NCI-H1436 (cell line): ENCODE measurements at regions not wholly inside any gene's neighbourhood (a gene's known extent, or its start where the extent isn't known, plus 50 kb on each side); places are given as distances from the start of the nearest gene placed in this dataset.

Experiments
- DNase-seq: peaks from one replicate; lab custom pipeline; 2025; lab: John Stamatoyannopoulos, UW

DNA sequence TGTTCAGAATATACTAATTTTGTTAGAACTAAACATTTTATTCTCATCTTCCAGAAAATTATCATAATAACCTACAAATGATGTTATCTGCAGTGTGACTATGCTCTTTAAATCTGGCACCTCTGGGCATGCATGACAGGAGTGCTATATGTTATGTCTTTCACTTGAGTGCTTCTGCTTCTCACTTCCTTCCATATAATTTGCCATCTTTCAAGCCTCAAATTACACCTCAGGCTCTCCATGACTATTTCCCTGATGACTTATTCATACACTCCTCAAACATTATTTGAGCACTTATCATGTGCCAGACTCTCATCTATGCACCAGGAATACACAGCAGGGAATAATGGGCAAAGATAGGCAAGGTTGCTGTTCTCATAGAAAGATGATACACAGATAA, 219.3 kb upstream of the POU2AF2 start:
- DNase-seq = no peak

DNA sequence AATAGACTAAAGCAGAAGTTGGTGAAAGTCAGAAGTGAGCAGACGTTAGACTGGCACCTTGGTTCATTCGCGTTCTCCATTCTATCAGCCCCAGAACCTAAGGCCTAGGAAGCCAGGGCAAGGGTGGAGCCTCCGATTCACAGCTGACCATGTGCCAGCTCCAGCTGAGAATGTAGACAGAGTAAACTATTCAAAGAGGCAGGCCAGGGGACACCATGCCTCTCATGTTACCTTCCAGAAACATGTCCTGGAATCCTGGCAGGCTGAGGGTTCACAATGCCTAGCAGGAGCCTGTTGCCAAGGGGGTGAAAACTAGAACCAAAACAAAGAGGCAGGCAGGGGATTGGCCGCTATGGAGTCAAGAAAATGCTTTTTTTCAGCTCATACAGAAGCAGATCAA, 224.4 kb upstream of the POU2AF2 start:
- no peak for DNase-seq

DNA sequence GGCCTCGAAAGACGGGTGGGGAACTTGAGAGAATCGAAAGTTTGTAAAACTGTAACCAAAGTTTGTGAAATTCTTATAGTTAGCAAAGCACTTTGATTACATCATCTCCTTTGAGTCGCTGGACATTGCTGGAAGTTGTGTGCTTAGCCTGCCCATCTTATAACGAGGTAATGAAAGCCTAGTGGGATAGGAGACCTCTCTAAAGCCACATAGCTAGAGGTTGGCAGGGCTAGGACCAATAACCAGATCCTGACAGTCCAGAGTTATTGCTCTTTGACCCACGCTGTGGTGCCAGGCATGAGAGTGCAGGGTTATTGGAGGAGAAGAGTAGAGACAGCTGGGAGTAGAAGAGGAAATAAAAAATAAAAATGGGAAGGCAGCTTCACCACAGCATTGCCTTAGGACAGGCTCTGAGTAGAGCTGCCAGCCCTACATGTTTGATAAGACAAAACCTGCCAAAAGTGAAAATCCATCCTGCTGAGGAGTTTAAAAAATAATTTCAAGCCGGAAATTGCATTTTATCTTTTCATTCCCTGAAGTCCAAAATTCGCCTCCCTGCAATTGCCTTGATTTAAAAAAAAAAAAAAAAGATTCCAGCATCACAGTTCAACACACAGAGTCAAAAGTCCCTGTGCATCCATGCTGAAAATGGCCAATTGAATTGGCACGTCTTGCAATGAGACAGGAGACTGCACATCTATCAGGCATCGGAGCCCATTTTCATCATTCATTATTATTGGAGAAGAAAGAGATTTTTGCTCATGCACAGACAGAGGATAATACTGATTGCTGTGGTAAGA, 225.5 kb upstream of the POU2AF2 start:
- DNase-seq = no peak

DNA sequence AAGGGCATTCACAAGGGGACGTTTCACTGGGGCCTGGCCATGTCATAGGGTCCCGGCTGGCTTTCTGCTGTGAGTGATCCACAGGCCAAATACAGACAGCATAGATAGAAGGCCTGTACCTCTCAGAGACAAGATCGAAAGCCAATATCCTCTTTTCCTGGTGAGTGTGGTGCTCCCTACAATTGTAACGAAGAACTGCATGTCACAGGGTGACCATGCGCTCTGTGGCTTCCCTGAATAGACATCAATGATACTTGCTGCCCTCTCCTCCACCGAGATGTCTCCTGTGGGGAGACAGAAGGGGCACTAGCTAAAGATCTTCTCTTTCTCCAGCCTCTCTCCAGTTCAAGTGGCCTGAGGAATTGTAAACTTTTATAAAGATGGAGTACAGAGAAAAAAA, 226.1 kb upstream of the POU2AF2 start:
- DNase-seq = no peak

DNA sequence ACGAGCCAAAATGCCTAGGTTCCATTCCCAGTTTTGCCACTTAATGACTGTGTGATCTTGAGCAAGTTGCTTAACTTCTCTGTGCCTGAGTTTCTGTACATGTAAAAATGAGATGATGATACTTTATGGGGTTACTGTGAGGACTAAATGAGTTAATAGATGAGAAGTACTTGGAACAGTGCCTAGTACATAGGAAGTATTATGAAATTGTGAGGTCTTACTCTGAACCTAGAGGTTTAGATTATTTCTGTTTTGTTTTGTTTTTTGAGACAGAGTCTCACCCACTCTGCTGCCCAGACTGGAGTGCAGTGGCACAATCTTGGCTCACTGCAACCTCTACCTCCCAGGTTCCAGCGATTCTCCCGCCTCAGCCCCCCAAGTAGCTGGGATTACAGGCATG, 227.0 kb upstream of the POU2AF2 start:
- no peak for DNase-seq

DNA sequence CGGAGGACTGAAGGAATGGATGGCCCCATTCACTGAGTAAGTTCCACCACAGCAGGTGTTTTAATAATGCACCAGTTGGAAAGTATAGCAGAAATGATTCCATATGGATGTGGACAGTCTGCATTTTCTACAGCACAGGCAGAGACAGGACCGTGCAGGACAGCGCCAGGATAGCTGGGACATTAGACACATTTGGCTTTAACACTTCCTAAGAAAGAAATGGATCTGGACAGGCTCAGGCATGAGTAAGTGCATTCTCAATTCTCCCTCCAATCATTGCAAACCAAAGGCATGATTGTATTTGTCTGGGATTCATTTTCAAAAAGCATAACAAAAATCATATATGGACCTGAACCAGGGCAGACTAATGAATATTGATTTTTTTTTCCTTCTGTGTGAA, 233.0 kb upstream of the POU2AF2 start:
- no peak for DNase-seq

DNA sequence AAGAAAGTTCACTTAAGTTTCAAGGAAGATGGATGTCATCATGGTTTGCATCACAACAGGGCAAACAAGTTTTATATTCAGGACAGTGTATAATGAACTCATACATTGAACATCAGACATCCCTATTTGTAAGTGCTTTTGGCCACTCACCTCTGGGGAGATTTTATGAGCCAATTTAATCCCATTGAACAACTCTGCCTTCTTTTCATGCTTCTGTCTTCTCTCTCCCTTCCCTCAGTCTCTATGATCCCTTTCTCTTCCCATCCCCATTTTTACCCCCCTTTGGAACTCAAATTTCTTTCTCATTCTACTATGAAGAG, 234.3 kb upstream of the POU2AF2 start:
- DNase-seq = no peak

DNA sequence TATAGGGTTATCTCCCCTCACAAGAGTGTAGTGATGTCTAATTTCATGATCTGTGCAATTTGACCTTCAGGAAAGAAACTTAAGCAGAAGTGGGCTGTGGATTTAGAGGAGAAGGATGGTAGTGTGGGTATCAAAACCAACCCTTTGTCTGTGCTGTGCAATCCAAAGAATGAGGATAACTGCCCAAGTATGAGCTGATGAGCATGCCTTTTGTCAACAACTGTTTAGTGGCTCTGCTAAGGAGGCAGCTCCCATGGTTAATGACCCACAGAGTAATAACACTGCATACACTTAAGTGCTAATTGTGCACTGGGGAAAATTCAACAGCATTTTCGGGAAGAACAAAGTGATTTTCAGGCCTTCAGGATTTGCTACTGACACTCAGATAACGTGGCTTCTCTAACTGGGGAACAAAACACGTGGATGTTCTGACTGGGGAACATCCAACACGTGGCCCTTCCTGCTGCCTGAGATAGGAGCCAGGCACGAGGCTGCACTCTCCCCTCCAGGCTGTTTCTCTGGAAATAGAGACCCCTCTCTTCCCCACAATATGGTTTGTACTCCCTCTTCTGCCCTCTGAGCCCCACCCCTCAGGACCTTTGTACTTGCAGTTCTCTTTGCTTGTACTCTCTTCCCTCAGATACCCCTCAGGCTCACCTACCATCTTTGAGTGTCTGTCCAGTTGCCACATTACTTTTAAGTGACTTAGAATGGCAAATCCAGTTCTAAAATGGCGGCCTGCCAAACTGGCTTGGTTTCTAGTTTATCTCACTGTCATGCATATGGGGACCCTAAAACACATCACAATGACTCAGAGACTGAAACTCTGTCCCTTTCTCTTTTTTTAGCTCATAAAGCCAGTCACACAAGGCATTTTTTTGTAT, 234.9 kb upstream of the POU2AF2 start:
- DNase-seq = no peak

DNA sequence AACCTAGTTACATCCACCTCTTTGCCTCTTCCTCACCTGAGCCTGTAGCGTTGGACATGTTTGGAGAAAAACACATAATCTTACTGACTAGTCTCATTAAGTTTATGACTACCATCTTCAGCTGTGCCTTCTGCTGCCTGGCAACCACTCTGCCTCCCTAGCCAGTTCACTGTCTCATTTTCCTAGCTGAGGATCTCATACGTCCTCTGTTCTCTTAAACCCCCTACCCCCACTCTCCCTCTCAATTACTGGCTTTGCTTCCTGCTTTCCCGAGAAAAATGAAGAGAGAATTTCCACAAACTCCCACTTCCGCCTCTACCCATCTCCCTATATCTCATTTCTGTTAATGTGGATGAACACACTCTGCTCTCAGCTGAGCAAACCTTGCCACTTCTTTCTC, 239.3 kb upstream of the POU2AF2 start:
- no peak for DNase-seq

DNA sequence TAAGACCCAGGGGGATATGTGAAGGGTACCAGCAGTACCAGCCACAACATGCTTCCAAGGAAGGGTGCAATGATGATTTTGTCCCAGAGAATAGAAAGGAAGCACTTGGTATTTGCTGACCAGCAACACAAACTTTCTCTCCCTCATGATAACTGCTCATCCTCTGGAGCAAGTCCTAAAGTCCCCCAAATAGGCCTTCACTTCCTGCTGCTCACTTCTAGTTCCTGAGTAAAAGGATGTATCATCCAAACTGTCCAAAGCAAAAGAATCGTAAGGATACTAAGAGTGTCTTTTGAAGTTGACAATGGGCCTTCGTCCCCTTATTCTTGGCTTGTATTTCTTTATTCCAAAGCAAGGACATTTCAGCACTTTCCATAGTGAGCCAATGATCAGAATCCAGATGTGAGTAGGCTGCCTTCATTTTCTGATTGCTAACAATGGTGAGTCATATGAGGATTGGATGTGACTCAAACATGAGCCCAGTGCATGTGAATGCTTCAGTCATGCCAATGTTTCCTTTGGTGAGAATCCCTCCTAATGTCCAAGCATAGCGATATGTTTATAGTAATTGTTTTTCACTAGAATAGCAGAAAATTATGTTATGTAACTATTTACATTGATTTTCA, 243.4 kb upstream of the POU2AF2 start:
- DNase-seq = no peak

DNA sequence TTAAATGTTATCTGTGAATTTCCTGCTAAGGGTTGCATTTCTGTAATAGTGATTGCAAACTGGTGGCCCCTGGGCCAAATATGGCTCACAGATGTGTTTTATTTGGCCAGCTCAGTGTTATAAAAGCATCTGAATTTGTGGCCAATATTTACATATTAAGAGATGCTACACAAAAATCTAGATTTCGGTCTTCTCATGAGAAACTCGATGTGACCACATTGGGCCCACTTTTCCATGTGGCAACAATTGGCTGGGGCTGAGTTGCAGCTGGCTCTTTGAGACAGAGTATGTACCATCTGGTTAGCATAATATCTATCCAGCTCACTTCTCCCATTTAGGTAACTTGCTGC, 244.5 kb upstream of the POU2AF2 start:
- no peak for DNase-seq

DNA sequence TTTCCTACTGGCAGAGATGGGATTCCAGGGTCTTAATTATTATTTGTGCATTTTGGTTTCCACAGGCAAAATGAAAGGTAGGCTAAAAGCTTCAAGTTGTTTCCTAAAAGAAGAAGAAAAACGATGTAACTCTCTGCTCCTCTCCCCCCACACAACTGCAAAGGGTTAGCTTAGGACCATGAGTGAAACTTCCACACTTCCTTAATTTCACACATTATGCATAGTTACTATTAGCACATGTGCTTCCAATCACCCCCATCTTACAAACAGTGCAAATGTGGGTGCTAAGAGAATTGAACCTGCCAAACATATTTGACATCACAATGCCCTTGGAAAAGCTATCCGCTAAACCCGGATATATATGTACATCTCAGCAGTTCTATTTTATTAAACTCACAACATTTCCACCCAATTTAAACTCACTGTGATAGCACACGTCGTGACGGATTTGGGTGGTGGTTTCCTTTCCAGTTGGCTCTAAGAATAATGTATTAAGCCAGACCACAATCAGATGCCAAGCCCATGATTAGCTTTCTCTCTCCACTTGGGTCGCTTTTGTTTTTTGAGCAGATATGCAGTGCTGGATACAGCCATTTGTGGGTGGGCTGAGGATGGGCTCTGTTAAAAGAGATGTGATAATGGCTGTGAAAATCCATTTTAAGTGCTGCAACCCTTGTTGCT, 245.0 kb upstream of the POU2AF2 start:
- no peak for DNase-seq

DNA sequence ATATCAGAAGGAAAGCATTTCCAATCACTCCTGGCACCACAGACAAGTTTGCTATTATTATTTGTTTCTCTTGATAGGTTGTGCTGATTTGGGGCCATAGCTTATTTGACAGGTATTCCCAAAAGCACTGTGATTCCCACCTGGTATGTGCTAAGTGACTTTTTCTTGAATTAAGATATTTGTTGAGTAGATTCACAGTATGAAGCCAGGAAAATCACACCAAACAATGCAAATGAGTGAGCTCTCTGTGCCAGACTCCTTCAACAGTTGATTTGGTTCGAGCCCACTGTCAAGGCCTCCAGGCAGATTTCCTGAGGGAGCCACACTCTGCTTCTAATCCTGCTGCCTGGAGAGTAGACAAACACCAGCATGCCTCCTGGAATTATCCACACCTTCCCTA, 253.0 kb upstream of the POU2AF2 start:
- DNase-seq = no peak

DNA sequence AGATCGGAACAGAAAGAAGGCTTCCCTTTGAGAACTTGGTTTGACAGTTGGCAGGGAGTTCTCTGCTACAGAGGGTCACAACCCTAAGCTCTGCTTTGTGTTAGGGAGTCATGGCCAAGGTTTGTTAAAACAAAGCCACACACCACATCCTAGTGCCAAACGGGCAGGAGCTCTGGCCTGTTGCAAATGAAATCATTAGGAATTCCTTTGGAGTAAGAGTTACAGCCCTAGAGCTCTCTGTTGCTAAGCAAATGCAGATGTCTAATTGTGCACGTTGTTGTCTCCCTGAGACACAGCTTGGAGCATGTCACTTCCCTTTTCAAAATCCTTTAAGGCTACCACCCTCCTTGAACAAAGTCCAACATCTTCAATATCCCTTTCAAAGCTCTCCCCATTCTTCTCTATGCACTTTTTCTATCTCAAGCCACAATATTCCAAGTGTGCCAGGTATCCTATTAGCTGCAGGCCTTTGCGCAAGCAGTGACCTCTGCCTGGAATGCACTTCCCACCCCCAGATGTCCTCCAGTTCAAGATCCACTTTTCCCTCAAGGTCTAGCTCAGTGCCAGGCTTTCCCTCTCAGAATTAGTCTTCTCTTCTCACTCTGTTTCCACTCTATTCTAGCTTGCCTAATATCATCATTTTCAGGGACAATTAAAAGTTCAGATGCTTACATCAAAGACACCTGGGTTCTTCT, 253.7 kb upstream of the POU2AF2 start:
- no peak for DNase-seq

DNA sequence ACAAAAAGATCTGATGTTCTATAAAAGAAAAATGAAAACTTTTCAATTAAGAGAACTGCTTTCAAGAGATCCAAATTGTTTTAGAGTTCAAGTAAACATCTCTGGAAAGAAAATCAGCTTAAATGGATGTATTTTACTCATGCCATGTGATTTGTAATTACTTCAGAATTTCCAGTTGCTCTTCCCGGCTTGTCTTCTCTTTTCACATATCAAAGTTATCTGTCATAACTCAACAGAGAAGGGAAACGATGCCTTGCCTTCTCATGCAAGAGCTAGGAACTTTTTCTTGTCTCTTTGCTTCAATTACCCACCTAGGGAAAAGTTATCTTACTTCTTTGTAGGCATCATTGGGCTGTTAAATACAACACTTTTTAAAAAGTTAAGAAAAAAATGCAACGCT, 255.2 kb upstream of the POU2AF2 start:
- DNase-seq = no peak

DNA sequence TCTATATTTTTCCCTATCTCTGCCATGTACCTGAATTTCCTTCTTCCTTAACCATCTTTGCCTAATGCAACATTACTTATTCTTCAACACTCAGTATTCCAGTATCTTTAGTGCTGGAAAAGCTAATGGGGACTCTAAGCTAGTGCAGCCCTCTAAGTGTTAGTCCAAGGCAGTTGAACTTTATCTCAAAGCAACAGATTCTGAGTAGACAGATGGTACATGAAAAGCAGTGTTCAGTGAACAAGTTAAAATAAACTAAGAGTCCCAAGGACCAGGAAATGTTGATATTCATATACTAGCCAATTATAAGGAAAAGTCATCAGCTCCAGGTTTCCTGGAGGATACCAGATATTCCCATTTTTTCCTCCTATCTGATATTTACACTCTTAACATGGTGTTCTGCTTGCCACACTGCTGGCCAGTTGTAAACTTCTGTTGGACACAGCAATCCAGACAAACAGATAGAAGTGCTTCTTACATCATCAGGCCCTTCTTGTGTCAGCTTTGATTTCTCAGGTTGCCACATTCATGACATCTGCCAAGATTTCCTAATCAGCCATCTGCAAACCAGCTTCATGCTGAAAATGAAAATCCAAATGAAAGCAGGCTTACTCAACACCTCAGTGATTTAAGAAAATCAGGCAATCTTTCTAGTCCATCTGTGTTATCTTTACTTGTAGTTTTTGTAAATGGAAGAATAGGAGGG, 255.9 kb upstream of the POU2AF2 start:
- no peak for DNase-seq

DNA sequence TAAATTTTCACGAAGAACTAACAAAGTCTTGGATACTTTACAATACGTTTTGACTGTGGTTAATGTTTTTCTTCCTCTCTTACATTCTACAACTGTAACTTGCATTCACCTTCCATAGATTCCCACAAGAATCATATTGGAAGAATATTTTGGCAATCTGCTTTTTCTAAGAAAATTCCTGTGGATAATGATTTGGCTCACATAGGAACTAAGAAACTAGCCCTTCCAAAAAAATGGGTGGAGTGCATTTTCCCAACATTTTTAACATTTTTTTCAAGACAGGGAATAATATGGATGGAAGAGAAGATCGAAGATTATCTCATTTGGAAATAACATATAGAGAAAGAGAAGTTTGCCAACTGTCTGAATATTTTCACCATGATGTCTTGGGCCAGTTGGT, 256.9 kb upstream of the POU2AF2 start:
- DNase-seq = no peak

DNA sequence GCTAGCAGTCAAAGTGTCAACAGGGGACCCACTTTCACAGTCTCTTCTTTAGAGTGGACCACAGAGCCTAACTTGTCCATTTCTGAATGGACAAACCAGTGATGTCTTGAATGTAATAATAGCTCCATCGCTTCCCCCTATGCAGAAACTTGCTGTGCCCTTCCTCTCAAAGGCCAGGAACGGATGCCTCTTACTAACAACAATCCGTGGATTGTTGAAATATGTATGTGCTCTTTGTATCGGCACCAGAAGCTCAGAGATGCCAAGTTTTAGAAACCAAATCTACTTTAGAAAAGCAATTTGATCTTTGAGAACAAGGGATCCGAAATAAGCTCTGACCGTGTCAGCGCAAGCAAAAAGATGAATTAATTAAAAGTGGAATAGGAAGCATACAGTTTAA, 259.5 kb upstream of the POU2AF2 start:
- no peak for DNase-seq

DNA sequence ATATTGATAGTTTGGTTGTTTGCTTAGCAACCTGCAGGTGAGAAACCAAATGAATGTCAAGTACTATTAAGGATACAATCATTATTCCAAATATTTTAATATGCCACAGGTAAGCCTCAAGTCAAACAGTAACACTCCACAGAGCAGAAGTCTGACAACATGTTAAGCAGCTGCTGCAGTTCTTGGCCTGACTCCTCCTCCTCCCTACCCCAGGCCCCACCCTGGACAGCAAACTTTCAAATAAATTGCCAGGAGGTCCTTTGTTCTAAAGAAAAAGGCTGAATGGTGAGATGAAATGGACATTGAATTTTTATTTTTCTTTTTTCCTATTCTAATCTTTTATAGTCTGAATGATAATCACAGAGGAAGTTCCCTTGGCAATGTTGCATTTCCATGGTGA, 260.0 kb upstream of the POU2AF2 start:
- DNase-seq = no peak

DNA sequence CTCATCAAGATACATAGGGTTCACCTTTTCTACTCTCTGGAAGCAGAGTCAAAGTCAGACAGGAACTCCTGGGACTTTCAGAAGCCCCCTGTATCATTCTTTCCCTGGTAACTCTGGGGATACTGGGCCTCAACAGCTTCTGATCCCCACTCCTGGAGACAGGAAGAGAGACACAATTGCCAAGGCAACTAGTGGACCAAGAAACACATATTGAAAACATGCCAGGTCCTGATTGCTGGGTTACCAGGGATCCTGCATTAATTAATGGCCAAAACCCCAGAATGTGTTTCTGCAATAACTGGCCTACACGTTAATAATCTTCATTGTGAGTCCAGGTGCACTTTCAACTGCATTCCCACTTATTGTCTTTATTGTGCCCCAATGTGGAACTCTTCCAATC, 260.8 kb upstream of the POU2AF2 start:
- no peak for DNase-seq

DNA sequence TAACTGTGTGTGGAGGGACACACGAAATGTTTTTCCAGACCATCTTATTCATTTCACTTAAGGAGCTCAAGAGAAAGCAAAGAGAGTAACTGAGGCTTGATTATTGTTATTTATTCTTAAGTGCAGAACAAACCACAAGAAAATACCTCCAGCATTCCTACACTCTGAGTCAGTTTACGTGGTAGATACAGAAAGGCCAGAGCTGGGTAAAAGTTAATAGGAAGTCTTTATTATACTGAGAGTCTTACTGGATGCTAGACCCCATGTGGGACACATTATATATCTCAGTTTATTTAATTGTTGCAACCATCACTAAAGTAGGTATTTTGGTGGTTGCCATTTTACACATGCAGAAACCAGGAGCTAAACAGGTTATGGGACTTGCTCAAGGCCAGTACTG, 261.4 kb upstream of the POU2AF2 start:
- no peak for DNase-seq
